Common myeloid progenitor, CD34-positive (primary cell): ENCODE measurements at regions not wholly inside any gene's neighbourhood (a gene's known extent, or its start where the extent isn't known, plus 50 kb on each side); places are given as distances from the start of the nearest gene placed in this dataset.

Experiments used
- CTCF ChIA-PET: fragments of 350-600 bp; sonication (Branson Sonifier 250); formaldehyde crosslinking; loops from one replicate; lab custom pipeline; 2021; ENCODE audit warnings: antibody characterized with exemption; lab: Charles Lee
- POLR2A ChIA-PET: fragments of 350-600 bp; sonication (Branson Sonifier 250); formaldehyde crosslinking; loops from one replicate; lab custom pipeline; 2021; ENCODE audit warnings: antibody characterized with exemption; lab: Charles Lee
- DNase-seq, 3 donors: peaks; one replicate each; pipeline versions ENCODE4 v3.0.0 to v3.0.0-alpha.2; 2013
- H3K27ac ChIP-seq, 2 experiments: 1 replicate in 1 of 2; 2 replicates in 1 of 2; pipeline ENCODE4 v1.7.0; 2013; ENCODE audit warnings: inconsistent platforms in 2 of 2, low read length in 2 of 2, mild to moderate bottlenecking in 2 of 2, low read depth in 1 of 2, moderate library complexity in 1 of 2; ENCODE audit not compliant: severe bottlenecking in 2 of 2, insufficient read depth in 1 of 2, poor library complexity in 1 of 2
- H3K27me3 ChIP-seq, 5 experiments: replicated peaks in 2 of 5; 1 replicate in 3 of 5; 2 replicates in 2 of 5; pipeline versions ENCODE4 v1.6.1 to v1.7.0; 2013; ENCODE audit warnings: low read length in 4 of 5, mild to moderate bottlenecking in 2 of 5, moderate library complexity in 2 of 5, inconsistent platforms in 1 of 5; ENCODE audit not compliant: insufficient read depth in 5 of 5, control insufficient read depth in 4 of 5
- H3K36me3 ChIP-seq, 4 experiments: 1 replicate in 2 of 4; 2 replicates in 2 of 4; pipeline versions ENCODE4 v1.6.1 to v1.7.0; 2013; ENCODE audit warnings: low read length in 3 of 4, control low read depth in 1 of 4, mild to moderate bottlenecking in 1 of 4; ENCODE audit not compliant: control insufficient read depth in 4 of 4, insufficient read depth in 4 of 4
- H3K4me1 ChIP-seq, 4 experiments: 1 replicate in 3 of 4; 2 replicates in 1 of 4; pipeline versions ENCODE4 v1.6.1 to v1.7.1; 2013; ENCODE audit warnings: low read length in 3 of 4, mild to moderate bottlenecking in 3 of 4, control low read depth in 1 of 4, inconsistent platforms in 1 of 4, moderate library complexity in 1 of 4; ENCODE audit not compliant: control insufficient read depth in 4 of 4, insufficient read depth in 4 of 4; ENCODE audit errors: control extremely low read depth in 1 of 4
- H3K4me3 ChIP-seq, 7 experiments: 1 replicate in 4 of 7; 2 replicates in 3 of 7; pipeline versions ENCODE4 v1.5.1 to v1.7.0; 2013; ENCODE audit warnings: mild to moderate bottlenecking in 7 of 7, low read length in 6 of 7, moderate library complexity in 6 of 7, inconsistent platforms in 2 of 7, low read depth in 2 of 7, control low read depth in 1 of 7; ENCODE audit not compliant: insufficient read depth in 4 of 7, control insufficient read depth in 1 of 7; ENCODE audit errors: extremely low read depth in 1 of 7
- H3K9me3 ChIP-seq, 5 experiments: 1 replicate in 4 of 5; 2 replicates in 1 of 5; pipeline versions ENCODE4 v1.6.1 to v1.7.1; 2013; ENCODE audit warnings: low read length in 4 of 5, mild to moderate bottlenecking in 2 of 5, inconsistent platforms in 1 of 5, low read depth in 1 of 5, moderate library complexity in 1 of 5; ENCODE audit not compliant: control insufficient read depth in 4 of 5, insufficient read depth in 2 of 5; ENCODE audit errors: control extremely low read depth in 1 of 5
- WGBS: methylation state at CpG from one replicate; pipeline ENCODE4 v1.1.5; 2013; ENCODE audit not compliant: insufficient coverage; 5-methylcytosine and 5-hydroxymethylcytosine counted together

- 100% methylated on average over 3 of the region's 3 CpGs for WGBS
- Histone ChIP-seq H3K27ac (peak overlapping the region in 1 of 2 experiments; percentile 39), H3K4me3 (no peak overlapping the region), H3K27me3 (no peaks in the 10 kb centered on the region), H3K36me3 (no peaks in the 10 kb centered on the region), H3K9me3 (no peaks in the 10 kb centered on the region), H3K4me1 (peaks cover 5 to 27% (median 13%) of the 10 kb centered on the region in 4 experiments)
- POLR2A ChIA-PET: no interaction called here
- DNase-seq: no peak
- CTCF ChIA-PET: interaction anchor here (1.2 to 1.8 kb wide), 4 partner anchors 12 to 59 kb away, joined by 3 to 6 read pairs (median 4); a partner anchor contains a TSS
These were observed 55.3 kb upstream of the BTN3A2 start for GRCh38 chr6:26309731-26310142.

- WGBS: 38% methylated on average over 6 of the region's 11 CpGs
- no peaks in the 10 kb centered on the region for H3K27me3 ChIP-seq
- DNase-seq: peak in 2 of 3 donors; percentile 44 to 54
These were observed 54.0 kb upstream of the BTN3A2 start for GRCh38 chr6:26311012-26311384.

GRCh38 chr6:26311385-26312095 lies 53.5 kb upstream of the BTN3A2 start:
- Histone ChIP-seq H3K27me3 (no peaks in the 10 kb centered on the region), H3K36me3 (no peaks in the 10 kb centered on the region), H3K27ac (peak overlapping the region in 1 of 2 experiments; percentile 75), H3K4me3 (peak overlapping the region in 6 of 7 experiments; percentile 81 to 100 (median 92)), H3K9me3 (no peaks in the 10 kb centered on the region), H3K4me1 (peaks cover 3 to 25% (median 11%) of the 10 kb centered on the region in 4 experiments)
- DNase-seq: peak; percentile 73 to 83 (median 80)
- POLR2A ChIA-PET: interaction anchor here (0.8 kb wide), 1 partner anchor 12 kb away, joined by 3 read pairs; no protein-coding TSS in a partner anchor
- CTCF ChIA-PET: interaction anchor here (0.7 kb wide), 1 partner anchor 18 kb away, joined by 4 read pairs; no protein-coding TSS in a partner anchor
- WGBS: 17% methylated on average over 7 of the region's 18 CpGs

More at GRCh38 chr6:26311012-26311384, 54.0 kb upstream of the BTN3A2 start:
- no peaks in the 10 kb centered on the region for H3K9me3 ChIP-seq
- CTCF ChIA-PET: interaction anchor here (0.7 to 1.5 kb wide), 2 partner anchors 18 to 19 kb away, joined by 3 to 4 read pairs; no protein-coding TSS in a partner anchor
- POLR2A ChIA-PET: no interaction called here
- H3K36me3 ChIP-seq: no peaks in the 10 kb centered on the region
- peak overlapping the region in 4 of 7 experiments; percentile 81 to 100 (median 88) for H3K4me3 ChIP-seq
- H3K27ac ChIP-seq: peak overlapping the region in 1 of 2 experiments; percentile 75
- H3K4me1 ChIP-seq: peaks cover 3 to 25% (median 11%) of the 10 kb centered on the region in 4 experiments

GRCh38 chr6:26312096-26312463 lies 52.9 kb upstream of the BTN3A2 start:
- H3K4me3 ChIP-seq: peak overlapping the region in 6 of 7 experiments; percentile 81 to 100 (median 92)
- no peak for DNase-seq
- ChIA-PET CTCF (no interaction called here), POLR2A (interaction anchor here (0.8 kb wide), 1 partner anchor 11 kb away, joined by 3 read pairs; no protein-coding TSS in a partner anchor)
- H3K27ac ChIP-seq: peak overlapping the region in 1 of 2 experiments; percentile 75
- no peaks in the 10 kb centered on the region for H3K9me3 ChIP-seq
- H3K36me3 ChIP-seq: no peaks in the 10 kb centered on the region
- WGBS: 0% methylated on average over 5 of the region's 6 CpGs
- peaks cover 3 to 25% (median 11%) of the 10 kb centered on the region in 4 experiments for H3K4me1 ChIP-seq
- no peaks in the 10 kb centered on the region for H3K27me3 ChIP-seq

- ChIA-PET CTCF (interaction anchor here (1.7 kb wide), 1 partner anchor 76 kb away, joined by 4 read pairs; no protein-coding TSS in a partner anchor), POLR2A (interaction anchor here (0.8 kb wide), 1 partner anchor 11 kb away, joined by 3 read pairs; no protein-coding TSS in a partner anchor)
- H3K4me3 ChIP-seq: peak overlapping the region in 6 of 7 experiments; percentile 81 to 100 (median 92)
- H3K27ac ChIP-seq: peak overlapping the region in 1 of 2 experiments; percentile 75
- no peaks in the 10 kb centered on the region for H3K9me3 ChIP-seq
- H3K36me3 ChIP-seq: no peaks in the 10 kb centered on the region
- WGBS: 0% methylated on average over 17 of the region's 34 CpGs
- H3K4me1 ChIP-seq: peaks cover 2 to 21% (median 11%) of the 10 kb centered on the region in 4 experiments
- DNase-seq: peak; percentile 90 to 95 (median 92)
- H3K27me3 ChIP-seq: no peaks in the 10 kb centered on the region
These were observed 52.2 kb upstream of the BTN3A2 start for GRCh38 chr6:26312501-26313397.
